ENCODE measurements at regions not wholly inside any gene's neighbourhood (a gene's known extent, or its start where the extent isn't known, plus 50 kb on each side); places are given as distances from the start of the nearest gene placed in this dataset.
"Not testable (repeated sequence)": the region's sequence is repeated elsewhere in the genome, so short reads cannot be mapped to it uniquely, and the experiment has no call there.

GRCh38 chr9:103335461-103335860, 340.3 kb downstream of the CYLC2 start:
- Histone ChIP-seq H3K27ac (no peak overlapping the region), H3K27me3 (no peaks in the 10 kb centered on the region), H3K36me3 (no peaks in the 10 kb centered on the region), H3K4me3 (no peak overlapping the region), H3K4me1 (no peaks in the 10 kb centered on the region), H3K9me3 (no peaks in the 10 kb centered on the region)
- no peak for DNase-seq
- intact Hi-C loops (cut with DNase I; ENCODE audit: low total_unique reads) = no loop called here
- no peak for TF ChIP-seq CTCF (IDR thresholded peaks at IDR 0.05)

GRCh38 chr9:103355000-103355399, 359.9 kb downstream of the CYLC2 start:
- Histone ChIP-seq H3K36me3 (no peaks in the 10 kb centered on the region), H3K9me3 (no peaks in the 10 kb centered on the region), H3K4me3 (no peak overlapping the region), H3K27ac (no peak overlapping the region), H3K27me3 (no peaks in the 10 kb centered on the region), H3K4me1 (no peaks in the 10 kb centered on the region)
- DNase-seq = no peak
- TF ChIP-seq POLR2A (IDR thresholded peaks at IDR 0.05) = no peak
- no peak for TF ChIP-seq CTCF (IDR thresholded peaks at IDR 0.05)
- intact Hi-C loops (cut with DNase I; ENCODE audit: low total_unique reads) = no loop called here

GRCh38 chr9:103357980-103358379, 362.8 kb downstream of the CYLC2 start:
- H3K27me3 ChIP-seq; H3K4me3 ChIP-seq; H3K4me1 ChIP-seq; DNase-seq; H3K9me3 ChIP-seq; H3K36me3 ChIP-seq; intact Hi-C loops (cut with DNase I; ENCODE audit: low total_unique reads); H3K27ac ChIP-seq: not testable (repeated sequence)

- no peak overlapping the region for H3K4me3 ChIP-seq
- no peaks in the 10 kb centered on the region for H3K27me3 ChIP-seq
- H3K27ac ChIP-seq = no peak overlapping the region
- intact Hi-C loops (cut with DNase I; ENCODE audit: low total_unique reads) = no loop called here
- H3K9me3 ChIP-seq = no peaks in the 10 kb centered on the region
- H3K36me3 ChIP-seq = no peaks in the 10 kb centered on the region
- TF ChIP-seq CTCF (IDR thresholded peaks at IDR 0.05) = no peak
- TF ChIP-seq POLR2A (IDR thresholded peaks at IDR 0.05) = no peak
- no peaks in the 10 kb centered on the region for H3K4me1 ChIP-seq
- DNase-seq = no peak
Observed at GRCh38 chr9:103361906-103362305, 366.8 kb downstream of the CYLC2 start.

GRCh38 chr9:103362986-103363385, 367.9 kb downstream of the CYLC2 start:
- TF ChIP-seq POLR2A (IDR thresholded peaks at IDR 0.05) (no peak), CTCF (IDR thresholded peaks at IDR 0.05) (no peak)
- Histone ChIP-seq H3K9me3 (no peaks in the 10 kb centered on the region), H3K27me3 (no peaks in the 10 kb centered on the region), H3K27ac (no peak overlapping the region), H3K4me3 (no peak overlapping the region), H3K4me1 (no peaks in the 10 kb centered on the region), H3K36me3 (no peaks in the 10 kb centered on the region)
- intact Hi-C loops (cut with DNase I; ENCODE audit: low total_unique reads) = no loop called here
- no peak for DNase-seq

GRCh38 chr9:103364753-103365152, 369.6 kb downstream of the CYLC2 start:
- intact Hi-C loops (cut with DNase I; ENCODE audit: low total_unique reads) = no loop called here
- no peaks in the 10 kb centered on the region for H3K36me3 ChIP-seq
- no peaks in the 10 kb centered on the region for H3K9me3 ChIP-seq
- DNase-seq = no peak
- no peaks in the 10 kb centered on the region for H3K4me1 ChIP-seq
- H3K4me3 ChIP-seq = no peak overlapping the region
- TF ChIP-seq POLR2A (IDR thresholded peaks at IDR 0.05) = no peak
- TF ChIP-seq CTCF (IDR thresholded peaks at IDR 0.05) = no peak
- no peaks in the 10 kb centered on the region for H3K27me3 ChIP-seq
- H3K27ac ChIP-seq = no peak overlapping the region
